GM12874 (cell line): ENCODE measurements at regions not wholly inside any gene's neighbourhood (a gene's known extent, or its start where the extent isn't known, plus 50 kb on each side); places are given as distances from the start of the nearest gene placed in this dataset.

Experiments used
- CTCF ChIP-seq: IDR thresholded peaks from 2 replicates; pipeline ENCODE4 v1.5.1; 2011; ENCODE audit warnings: low read depth, mild to moderate bottlenecking, control low read depth, low read length, moderate library complexity; ENCODE audit not compliant: insufficient read depth

GRCh38 chr20:11020712-11021111 is 346.9 kb upstream of the JAG1 start:
- no peak for TF ChIP-seq CTCF

- TF ChIP-seq CTCF = no peak
Measured at GRCh38 chr20:11027224-11027623, 353.4 kb upstream of the JAG1 start.

DNA sequence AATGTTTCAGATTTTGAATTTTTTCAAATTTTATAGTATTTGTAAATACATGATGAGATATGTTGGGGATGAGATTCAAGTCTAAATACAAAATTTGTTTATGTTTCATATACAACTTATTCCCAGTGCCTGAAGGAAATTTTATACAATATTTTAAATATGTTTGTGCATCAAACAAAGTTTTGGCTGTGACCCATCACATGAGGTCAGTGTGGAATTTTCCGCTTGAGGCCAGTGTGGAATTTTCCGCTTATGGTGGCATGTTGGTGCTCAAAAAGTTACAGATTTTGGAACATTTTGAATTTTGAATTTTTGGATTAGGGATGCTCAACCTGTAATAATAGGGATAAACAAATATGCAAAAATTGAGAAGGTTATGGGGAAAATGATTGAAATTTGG is 356.6 kb upstream of the JAG1 start:
- TF ChIP-seq CTCF = no peak

DNA sequence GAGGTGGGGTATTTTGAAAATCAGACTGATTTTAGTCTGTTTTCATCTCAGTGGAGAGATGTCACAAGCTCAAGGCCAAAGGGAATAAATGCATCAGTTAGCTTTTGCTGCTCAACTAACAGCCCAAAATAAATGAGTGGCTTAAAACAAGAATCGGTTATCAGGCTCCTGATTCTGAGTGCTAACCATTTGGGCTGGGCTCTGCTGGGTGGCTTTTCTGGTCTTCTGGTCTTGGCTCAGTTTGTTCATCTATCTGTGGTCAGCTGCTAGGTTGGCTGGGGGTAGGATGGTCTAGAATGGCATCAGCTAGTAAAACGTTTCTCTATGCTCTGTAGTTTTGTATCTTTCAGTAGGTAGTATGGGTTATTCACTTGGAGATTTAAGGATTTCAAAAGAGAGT is 357.5 kb upstream of the JAG1 start:
- no peak for TF ChIP-seq CTCF

DNA sequence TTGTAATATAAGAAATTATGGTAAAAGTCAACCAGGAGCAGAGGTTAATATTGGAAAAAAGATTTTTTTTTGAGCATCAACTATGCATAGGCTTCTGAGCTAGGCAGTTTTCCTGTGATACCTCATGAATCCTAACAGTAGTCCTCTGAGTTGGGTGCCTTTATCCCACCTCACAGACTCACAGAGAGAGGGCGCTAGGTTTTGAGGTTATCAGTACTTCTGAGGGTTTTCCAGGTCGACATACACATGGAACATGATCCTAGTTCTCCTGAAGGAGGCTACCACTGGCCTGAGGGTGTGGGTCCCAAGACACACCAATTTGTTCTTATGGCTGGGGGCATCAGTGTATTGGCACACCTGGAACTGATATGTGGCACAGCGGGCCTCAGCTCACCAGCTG is 358.8 kb upstream of the JAG1 start:
- no peak for TF ChIP-seq CTCF

GRCh38 chr20:11034025-11034424 is 360.2 kb upstream of the JAG1 start:
- TF ChIP-seq CTCF = no peak

DNA sequence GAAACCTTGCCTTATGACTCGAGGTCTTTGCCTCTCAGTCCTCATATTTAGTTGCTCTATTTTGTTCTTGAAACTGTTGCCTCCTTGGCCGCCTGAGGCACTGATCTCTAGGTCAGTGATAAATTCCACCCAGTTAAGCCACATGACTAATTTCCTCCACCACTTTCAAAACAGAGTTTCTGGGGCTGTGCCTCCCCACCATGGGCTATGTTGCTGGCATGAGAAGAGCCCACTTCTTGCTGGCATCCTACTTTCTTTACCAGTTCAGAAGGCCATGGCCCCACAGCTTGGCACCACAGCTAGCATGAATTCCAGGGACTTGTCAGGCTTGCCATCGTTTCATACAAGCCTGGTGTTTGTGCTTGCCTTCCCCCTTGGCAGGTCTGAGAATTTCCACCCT is 361.4 kb upstream of the JAG1 start:
- no peak for TF ChIP-seq CTCF

DNA sequence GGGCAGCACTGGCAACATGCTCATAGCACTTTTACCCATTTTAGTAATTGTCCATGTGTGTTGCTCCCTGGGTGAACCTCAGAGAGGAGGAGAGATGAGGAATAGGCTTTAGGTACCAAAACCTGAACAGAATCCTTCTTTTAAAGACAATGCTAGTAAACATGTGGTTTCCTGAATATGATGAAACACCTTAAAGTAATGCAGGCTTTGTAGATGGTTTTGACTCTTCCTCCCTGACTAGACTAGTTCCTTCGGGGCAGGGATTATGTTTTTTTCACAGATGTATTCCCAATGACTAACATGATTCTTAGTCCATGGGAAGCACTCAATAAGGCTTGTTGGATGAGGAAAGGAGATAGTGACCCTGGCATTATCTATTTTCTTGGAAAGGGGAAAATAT is 367.6 kb upstream of the JAG1 start:
- no peak for TF ChIP-seq CTCF
